Muscle of leg (tissue), 3 donors: ENCODE measurements at regions not wholly inside any gene's neighbourhood (a gene's known extent, or its start where the extent isn't known, plus 50 kb on each side); places are given as distances from the start of the nearest gene placed in this dataset.
"Not testable (repeated sequence)": the region's sequence is repeated elsewhere in the genome, so short reads cannot be mapped to it uniquely, and the experiment has no call there.

Source experiments
- DNase-seq: peaks from one replicate; pipeline ENCODE4 v3.0.0; 2013
- H3K27ac ChIP-seq: one replicate; pipeline ENCODE4 v1.5.1; 2013; ENCODE audit warnings: mild to moderate bottlenecking, low read length, control low read depth
- H3K27me3 ChIP-seq: one replicate; pipeline ENCODE4 v1.6.1; 2013; ENCODE audit warnings: low read length; ENCODE audit not compliant: control insufficient read depth, insufficient read depth
- H3K36me3 ChIP-seq: one replicate; pipeline ENCODE4 v1.6.1; 2013; ENCODE audit warnings: low read length; ENCODE audit not compliant: control insufficient read depth, insufficient read depth
- H3K4me1 ChIP-seq: one replicate; pipeline ENCODE4 v1.6.1; 2013; ENCODE audit warnings: low read length; ENCODE audit not compliant: control insufficient read depth, insufficient read depth
- H3K4me3 ChIP-seq: one replicate; pipeline ENCODE4 v1.5.1; 2013; ENCODE audit warnings: low read length, control low read depth
- H3K9me3 ChIP-seq: replicated peaks from 2 replicates; pipeline ENCODE4 v1.6.1; 2013; ENCODE audit warnings: low read depth, low read length; ENCODE audit not compliant: control insufficient read depth
- WGBS: methylation state at CpG from one replicate; pipeline ENCODE4 v1.1.5; 2013; ENCODE audit warnings: missing lambda C conversion rate; ENCODE audit not compliant: insufficient coverage; 5-methylcytosine and 5-hydroxymethylcytosine counted together

DNA sequence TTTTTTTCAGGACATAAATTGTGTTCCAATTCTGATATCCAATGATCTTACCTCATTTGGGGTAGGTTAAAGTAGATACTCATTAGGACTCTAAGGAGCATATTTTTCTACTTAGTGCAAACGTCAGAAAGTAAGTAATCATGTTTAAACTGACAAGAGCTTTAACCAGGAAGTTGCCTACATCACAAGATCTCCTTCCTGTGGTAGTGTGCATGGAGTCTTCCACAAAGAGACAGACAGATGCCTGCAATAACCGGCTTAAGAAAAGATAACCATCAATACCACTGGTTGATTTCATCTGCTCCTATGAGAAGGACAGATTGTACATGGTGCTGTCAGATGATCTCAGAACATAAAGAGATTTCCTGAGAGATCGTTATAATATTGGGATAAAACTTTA lies 160.0 kb downstream of the POTEB3 start:
- H3K4me1 ChIP-seq, H3K36me3 ChIP-seq, H3K9me3 ChIP-seq, H3K4me3 ChIP-seq, DNase-seq, H3K27ac ChIP-seq, H3K27me3 ChIP-seq: not testable (repeated sequence)
- no CpG with 5 or more reads among the region's 3 CpGs for WGBS

GRCh38 chr15:21272176-21272982 lies 167.9 kb downstream of the POTEB3 start:
- WGBS = 73% methylated on average over 2 of the region's 3 CpGs

GRCh38 chr15:21271566-21271965 lies 168.7 kb downstream of the POTEB3 start:
- no peak overlapping the region for H3K27ac ChIP-seq
- no peak overlapping the region for H3K4me3 ChIP-seq
- WGBS = 57% methylated on average over 2 of the region's 2 CpGs
- H3K4me1 ChIP-seq = no peaks in the 10 kb centered on the region
- no peaks in the 10 kb centered on the region for H3K27me3 ChIP-seq
- peaks cover 9% of the 10 kb centered on the region for H3K9me3 ChIP-seq
- H3K36me3 ChIP-seq = no peaks in the 10 kb centered on the region
- no peak for DNase-seq

More at GRCh38 chr15:21272176-21272982, 167.9 kb downstream of the POTEB3 start:
- not testable (repeated sequence) for H3K27ac ChIP-seq, H3K36me3 ChIP-seq, H3K4me1 ChIP-seq, H3K27me3 ChIP-seq, DNase-seq, H3K4me3 ChIP-seq, H3K9me3 ChIP-seq

DNA sequence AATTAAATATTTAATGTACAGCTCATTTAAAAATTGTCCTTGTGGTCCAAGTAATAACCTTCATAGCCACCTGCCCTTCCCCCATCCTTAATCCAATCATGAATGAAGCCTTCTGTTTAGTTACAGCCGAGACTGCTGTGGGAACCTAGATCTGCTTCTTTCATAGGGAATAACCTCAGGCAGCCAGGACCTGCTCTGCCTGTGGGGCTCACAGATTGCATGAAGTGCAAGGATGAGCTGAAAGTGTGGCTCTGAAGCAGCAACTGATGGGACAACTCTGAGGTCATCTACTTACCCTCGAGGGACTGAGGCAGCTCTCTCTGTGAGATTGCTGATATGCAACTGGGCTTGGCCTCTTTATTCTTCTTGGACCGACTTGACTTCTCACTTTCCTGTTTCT lies 169.8 kb downstream of the POTEB3 start:
- peak; percentile 0 for DNase-seq
- Histone ChIP-seq H3K27ac (no peak overlapping the region), H3K36me3 (no peaks in the 10 kb centered on the region), H3K9me3 (peaks cover 9% of the 10 kb centered on the region), H3K4me3 (no peak overlapping the region), H3K27me3 (no peaks in the 10 kb centered on the region), H3K4me1 (no peaks in the 10 kb centered on the region)
- 45% methylated on average over 3 of the region's 3 CpGs for WGBS

DNA sequence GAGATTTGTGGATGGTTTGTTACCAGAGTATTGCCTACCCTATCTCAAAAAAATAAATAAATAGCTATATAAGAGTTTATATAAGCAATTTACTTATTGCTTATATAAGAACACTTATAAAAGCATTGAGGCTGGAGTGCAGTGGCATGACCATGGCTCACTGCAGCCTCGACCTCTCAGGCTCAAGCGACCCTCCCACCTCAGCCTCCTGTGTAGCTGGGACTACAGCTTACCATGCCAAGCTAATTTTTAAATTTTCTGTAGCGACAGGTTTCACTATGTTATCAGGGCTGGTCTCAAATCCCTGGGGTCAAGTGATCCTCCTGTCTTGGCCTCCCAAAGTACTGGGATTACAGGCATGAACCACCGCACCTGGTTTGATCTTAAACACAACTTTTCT lies 170.6 kb downstream of the POTEB3 start:
- WGBS = 70% methylated on average over 3 of the region's 4 CpGs
- not testable (repeated sequence) for H3K4me3 ChIP-seq, H3K9me3 ChIP-seq, H3K36me3 ChIP-seq, H3K27me3 ChIP-seq, H3K27ac ChIP-seq, DNase-seq, H3K4me1 ChIP-seq

DNA sequence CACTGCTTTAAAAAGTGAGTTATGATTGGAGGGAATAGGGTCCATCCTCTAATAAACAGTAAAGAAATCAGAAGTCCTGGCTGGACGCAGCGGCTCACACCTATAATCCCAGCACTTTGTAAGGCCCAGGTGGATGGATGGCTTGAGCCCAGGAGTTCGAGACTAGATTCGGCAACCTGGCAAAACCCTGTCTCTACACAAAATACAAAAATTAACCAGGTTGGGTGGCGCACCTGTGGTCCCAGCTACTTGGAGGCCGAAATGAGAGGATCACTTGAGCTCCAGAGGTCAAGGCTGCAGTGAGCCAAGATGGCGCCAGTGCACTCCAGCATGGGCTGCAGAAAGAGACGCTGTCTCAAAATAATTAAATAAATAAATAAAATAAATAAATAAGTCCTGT lies 171.2 kb downstream of the POTEB3 start:
- no peaks in the 10 kb centered on the region for H3K27me3 ChIP-seq
- 72% methylated on average over 6 of the region's 8 CpGs for WGBS
- H3K27ac ChIP-seq = no peak overlapping the region
- DNase-seq = peak; percentile 1
- no peaks in the 10 kb centered on the region for H3K4me1 ChIP-seq
- no peak overlapping the region for H3K4me3 ChIP-seq
- no peaks in the 10 kb centered on the region for H3K36me3 ChIP-seq
- H3K9me3 ChIP-seq = peaks cover 9% of the 10 kb centered on the region

DNA sequence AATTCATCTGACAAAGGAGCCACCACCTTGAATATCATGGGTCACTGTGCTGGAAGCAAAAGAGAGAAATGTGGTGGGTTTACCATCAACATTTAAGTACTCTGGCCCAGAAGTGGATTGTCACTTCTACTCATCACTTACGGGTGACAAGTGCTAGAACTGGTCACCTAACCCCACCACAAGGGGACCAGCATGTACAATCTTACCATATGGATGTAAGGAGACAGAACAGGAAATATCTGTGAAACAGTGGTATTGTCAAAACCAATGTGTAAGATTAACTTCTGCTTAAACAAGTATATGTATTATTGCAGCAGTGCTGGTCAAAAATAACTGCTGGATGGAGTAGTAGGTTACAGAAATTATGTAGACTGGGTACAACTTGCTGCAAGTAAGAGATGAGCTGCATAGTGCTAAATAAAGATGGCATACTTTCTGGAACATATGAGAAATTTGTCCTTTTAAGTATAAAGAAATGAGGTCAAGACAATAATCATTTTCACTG lies 171.8 kb downstream of the POTEB3 start:
- peak; percentile 0 for DNase-seq
- Histone ChIP-seq H3K36me3 (no peaks in the 10 kb centered on the region), H3K27ac (no peak overlapping the region), H3K9me3 (peaks cover 9% of the 10 kb centered on the region), H3K4me3 (no peak overlapping the region), H3K27me3 (no peaks in the 10 kb centered on the region), H3K4me1 (no peaks in the 10 kb centered on the region)
- no CpG with 5 or more reads among the region's 1 CpG for WGBS

DNA sequence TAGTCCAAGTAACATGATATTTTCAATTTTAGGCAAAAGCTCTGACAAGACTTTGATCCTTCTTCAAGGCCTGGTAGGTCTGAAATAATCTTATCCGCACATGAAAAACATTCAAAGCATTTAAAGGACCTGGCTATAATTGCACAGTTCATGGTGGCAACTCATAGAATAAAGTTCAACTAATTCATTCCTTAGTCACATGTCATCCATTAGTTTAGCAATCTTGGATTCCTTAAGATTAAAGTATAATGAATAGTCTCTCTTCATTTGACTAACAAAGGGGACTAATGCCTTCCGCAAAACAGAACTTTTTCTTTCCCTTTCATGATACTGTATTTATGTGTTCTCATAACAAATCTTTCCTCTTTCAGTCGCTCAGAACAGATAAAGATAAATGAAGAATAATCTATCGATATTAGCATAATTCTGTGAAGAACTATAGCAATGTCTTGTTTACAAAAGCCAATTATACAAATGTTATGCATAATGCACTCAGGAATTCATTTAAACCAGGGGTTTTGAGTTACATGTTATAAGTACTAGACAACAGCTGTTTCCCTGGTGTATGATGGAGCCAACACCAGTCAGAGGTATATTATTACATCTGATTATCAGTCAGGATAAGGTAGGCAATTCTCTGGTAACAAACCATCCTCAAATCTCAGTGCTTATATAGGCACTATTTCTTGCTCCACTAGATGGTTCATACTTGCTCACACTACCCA lies 172.5 kb downstream of the POTEB3 start:
- Histone ChIP-seq H3K36me3 (no peaks in the 10 kb centered on the region), H3K27me3 (no peaks in the 10 kb centered on the region), H3K4me3 (no peak overlapping the region), H3K9me3 (peaks cover 13% of the 10 kb centered on the region), H3K27ac (no peak overlapping the region), H3K4me1 (no peaks in the 10 kb centered on the region)
- WGBS = no CpG with 5 or more reads among the region's 4 CpGs
- DNase-seq = peak; percentile 0

DNA sequence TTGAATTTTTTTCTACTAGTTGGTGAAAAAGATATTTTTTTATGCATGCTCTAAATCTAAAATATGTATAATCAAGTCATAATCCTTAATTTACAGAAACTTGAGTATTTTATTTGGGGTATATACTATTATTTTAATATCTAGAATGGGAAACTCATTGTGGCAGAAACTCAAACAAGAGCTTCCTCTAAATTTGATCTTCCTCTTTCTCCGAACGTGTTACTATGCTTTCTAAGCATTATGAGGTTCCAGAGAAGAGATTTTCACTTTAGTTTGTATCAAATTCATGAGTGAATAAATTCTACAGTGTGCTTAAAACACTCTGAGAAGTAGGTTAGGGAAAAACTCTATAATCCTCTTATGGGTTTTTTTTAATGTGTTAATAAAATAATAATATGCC lies 173.1 kb downstream of the POTEB3 start:
- H3K36me3 ChIP-seq = no peaks in the 10 kb centered on the region
- WGBS = no CpG with 5 or more reads among the region's 2 CpGs

DNA sequence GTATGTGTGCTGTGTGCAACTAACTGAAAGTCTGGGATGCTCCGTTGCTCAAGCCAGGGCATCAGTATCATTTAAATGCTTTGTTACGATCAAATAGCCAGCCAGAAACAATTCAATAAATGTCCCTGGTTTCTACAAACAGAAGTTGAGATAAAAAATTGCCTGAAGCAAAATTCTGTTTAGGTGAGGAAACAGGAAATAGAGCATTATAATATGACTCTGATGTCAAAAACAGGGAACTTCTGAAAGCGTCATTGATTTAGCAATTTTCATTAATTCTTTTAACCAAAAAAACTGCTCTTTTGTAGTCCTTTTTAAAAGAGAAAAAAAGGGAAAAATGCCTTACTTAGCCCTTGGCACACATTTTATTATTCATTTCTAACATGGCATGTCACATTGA lies 174.7 kb downstream of the POTEB3 start:
- H3K4me1 ChIP-seq, H3K36me3 ChIP-seq, H3K27ac ChIP-seq, H3K27me3 ChIP-seq, H3K4me3 ChIP-seq, DNase-seq: not testable (repeated sequence)
- WGBS = 74% methylated on average over 2 of the region's 3 CpGs
- peaks cover 33% of the 10 kb centered on the region for H3K9me3 ChIP-seq

More for the DNA sequence above, 173.1 kb downstream of the POTEB3 start:
- H3K27ac ChIP-seq = no peak overlapping the region
- H3K27me3 ChIP-seq = no peaks in the 10 kb centered on the region
- no peaks in the 10 kb centered on the region for H3K4me1 ChIP-seq
- no peak for DNase-seq
- H3K4me3 ChIP-seq = no peak overlapping the region
- peaks cover 18% of the 10 kb centered on the region for H3K9me3 ChIP-seq
